Stimulated activated CD4-positive, alpha-beta T cell treated with anti-CD3 and anti-CD28 coated beads, Interleukin-15, amount 100 ng/mL, for 24 hours (primary cell): ENCODE measurements at regions not wholly inside any gene's neighbourhood (a gene's known extent, or its start where the extent isn't known, plus 50 kb on each side); places are given as distances from the start of the nearest gene placed in this dataset.

Experiments
- DNase-seq: peaks from one replicate; pipeline ENCODE4 v3.0.0-alpha.2; 2020

- no peak for DNase-seq
Measured at GRCh38 chr10:131446171-131446570, 134.7 kb upstream of the TCERG1L start.

GRCh38 chr10:131448171-131448570, 136.7 kb upstream of the TCERG1L start:
- no peak for DNase-seq

GRCh38 chr10:131448883-131449282, 137.4 kb upstream of the TCERG1L start:
- no peak for DNase-seq

GRCh38 chr10:131450216-131450765, 138.8 kb upstream of the TCERG1L start:
- no peak for DNase-seq

- no peak for DNase-seq
Measured at GRCh38 chr10:131451407-131452015, 140.0 kb upstream of the TCERG1L start.

- peak; percentile 5 for DNase-seq
Measured at GRCh38 chr10:131452926-131453720, 141.6 kb upstream of the TCERG1L start.

- peak; percentile 84 for DNase-seq
Measured at GRCh38 chr10:131453721-131454634, 142.5 kb upstream of the TCERG1L start.

GRCh38 chr10:131456411-131456810, 144.9 kb upstream of the TCERG1L start:
- no peak for DNase-seq

GRCh38 chr10:131461093-131461492, 149.6 kb upstream of the TCERG1L start:
- no peak for DNase-seq

GRCh38 chr10:131464789-131465188, 153.3 kb upstream of the TCERG1L start:
- no peak for DNase-seq

- no peak for DNase-seq
Measured at GRCh38 chr10:131469551-131469950, 158.0 kb upstream of the TCERG1L start.

- DNase-seq: no peak
Measured at GRCh38 chr10:131473645-131474044, 162.1 kb upstream of the TCERG1L start.

- no peak for DNase-seq
Measured at GRCh38 chr10:131474416-131474815, 162.9 kb upstream of the TCERG1L start.

GRCh38 chr10:131475043-131475442, 163.5 kb upstream of the TCERG1L start:
- DNase-seq: no peak

- no peak for DNase-seq
Measured at GRCh38 chr10:131475803-131476202, 164.3 kb upstream of the TCERG1L start.

GRCh38 chr10:131477457-131478121, 166.1 kb upstream of the TCERG1L start:
- no peak for DNase-seq

- no peak for DNase-seq
Measured at GRCh38 chr10:131478377-131478989, 167.0 kb upstream of the TCERG1L start.

GRCh38 chr10:131480066-131480465, 168.5 kb upstream of the TCERG1L start:
- no peak for DNase-seq

- DNase-seq: no peak
Measured at GRCh38 chr10:131480861-131481260, 169.3 kb upstream of the TCERG1L start.

- no peak for DNase-seq
Measured at GRCh38 chr10:131485732-131486131, 174.2 kb upstream of the TCERG1L start.

GRCh38 chr10:131487822-131488221, 176.3 kb upstream of the TCERG1L start:
- DNase-seq: no peak

- no peak for DNase-seq
Measured at GRCh38 chr10:131490991-131491594, 179.6 kb upstream of the TCERG1L start.
